Right cardiac atrium (tissue), 5 donors: ENCODE measurements at regions not wholly inside any gene's neighbourhood (a gene's known extent, or its start where the extent isn't known, plus 50 kb on each side); places are given as distances from the start of the nearest gene placed in this dataset.

Experiments used
- ATAC-seq, 2 donors: fragments of 200-7000 bp; cut with Tn5 transposase; one replicate each; pipeline versions ENCODE4 v1.8.0 to v1.9.1; 2020; ENCODE audit warnings: moderate library complexity in 2 of 2, mild to moderate bottlenecking in 1 of 2
- DNase-seq, 3 donors: peaks; one replicate each; pipeline ENCODE4 v3.0.0-alpha.2; 2020
- H3K27ac ChIP-seq: one replicate; pipeline ENCODE4 v1.5.1; 2013; ENCODE audit warnings: mild to moderate bottlenecking, low read length, control low read depth, moderate library complexity
- H3K27me3 ChIP-seq: one replicate; pipeline ENCODE4 v1.6.1; 2013; ENCODE audit not compliant: control insufficient read depth, insufficient read depth
- H3K4me1 ChIP-seq: one replicate; pipeline ENCODE4 v1.6.1; 2013; ENCODE audit warnings: low read length; ENCODE audit not compliant: control insufficient read depth, insufficient read depth
- H3K4me3 ChIP-seq: one replicate; pipeline ENCODE4 v1.5.1; 2013; ENCODE audit warnings: low read length, control low read depth
- H3K9me3 ChIP-seq: one replicate; pipeline ENCODE4 v1.6.1; 2013; ENCODE audit warnings: low read length; ENCODE audit not compliant: control insufficient read depth
- WGBS: extraction: QIAGEN DNeasy Blood & Tissue Kit; methylation state at CpG from one replicate; pipeline ENCODE4 v1.1.7; 2013; 5-methylcytosine and 5-hydroxymethylcytosine counted together
- intact Hi-C, 4 donors: fragments of 100-400 bp; cut with DNase I; formaldehyde crosslinking; loops; one replicate each; pipeline versions ENCODE4 v1.11.0 to v1.14.0; 2022 to 2023
- donor health status: healthy with polysubstance abuse.
- donor health status: DM: no; HTN: yes; CAD: no.
- donor health status: DM: no; HTN: no; CAD: no.
- donor health status: DM: no; HTN: yes; CAD: no; lungs with severe emphysema.
- donor health status: DM: yes; HTN: yes; CAD: no.

- intact Hi-C loops, result loop anchor here in 2 of 4 donors (5.0 to 10.0 kb wide), 3 partner anchors 93 to 137 kb away; partner anchors contain the start of gene ARF6 (in 1 of the 2)
- ATAC-seq, result peak; percentile 4 to 5
- peak in 2 of 3 donors; percentile 61 to 63 for DNase-seq
- WGBS, result 67% methylated on average over 23 of the region's 23 CpGs
- peak overlapping the region; percentile 82 for H3K27ac ChIP-seq
- no peaks in the 10 kb centered on the region for H3K9me3 ChIP-seq
- H3K27me3 ChIP-seq, result no peaks in the 10 kb centered on the region
- H3K4me3 ChIP-seq, result no peak overlapping the region
- peaks cover 5% of the 10 kb centered on the region for H3K4me1 ChIP-seq
These were observed 108.5 kb downstream of the ARF6 start for GRCh38 chr14:50001151-50001998.

GRCh38 chr14:50001999-50002925 lies 109.4 kb downstream of the ARF6 start:
- intact Hi-C loops, result loop anchor here in 2 of 4 donors (5.0 to 10.0 kb wide), 3 partner anchors 93 to 137 kb away; partner anchors contain the start of gene ARF6 (in 1 of the 2)
- peaks cover 5% of the 10 kb centered on the region for H3K4me1 ChIP-seq
- H3K27me3 ChIP-seq, result no peaks in the 10 kb centered on the region
- ATAC-seq, result no peak
- no peaks in the 10 kb centered on the region for H3K9me3 ChIP-seq
- H3K4me3 ChIP-seq, result no peak overlapping the region
- peak overlapping the region; percentile 56 for H3K27ac ChIP-seq
- WGBS, result 74% methylated on average over 10 of the region's 10 CpGs
- DNase-seq, result peak in 1 of 3 donors; percentile 64

GRCh38 chr14:50002926-50003212 lies 110.0 kb downstream of the ARF6 start:
- 25% methylated on average over 7 of the region's 7 CpGs for WGBS
- peak overlapping the region; percentile 45 for H3K4me3 ChIP-seq
- peak overlapping the region; percentile 56 for H3K27ac ChIP-seq
- DNase-seq (no peak), ATAC-seq (no peak)
- H3K27me3 ChIP-seq, result no peaks in the 10 kb centered on the region
- no peaks in the 10 kb centered on the region for H3K9me3 ChIP-seq
- H3K4me1 ChIP-seq, result peaks cover 5% of the 10 kb centered on the region
- intact Hi-C loops, result loop anchor here in 2 of 4 donors (5.0 to 10.0 kb wide), 3 partner anchors 92 to 138 kb away; partner anchors contain the start of gene ARF6 (in 1 of the 2)

- ATAC-seq, result peak; percentile 85
- intact Hi-C loops, result loop anchor here in 2 of 4 donors (5.0 to 10.0 kb wide), 3 partner anchors 91 to 139 kb away; partner anchors contain the start of gene ARF6 (in 1 of the 2)
- Histone ChIP-seq H3K9me3 (no peaks in the 10 kb centered on the region), H3K4me3 (peak overlapping the region; percentile 45), H3K27me3 (no peaks in the 10 kb centered on the region), H3K4me1 (peaks cover 5% of the 10 kb centered on the region), H3K27ac (peak overlapping the region; percentile 56)
- DNase-seq, result peak; percentile 90 to 96 (median 94)
- WGBS, result 7% methylated on average over 54 of the region's 54 CpGs
These were observed 110.5 kb downstream of the ARF6 start for GRCh38 chr14:50003213-50004021.

GRCh38 chr14:50006141-50006540 lies 110.2 kb downstream of the VCPKMT start:
- 94% methylated on average over 4 of the region's 4 CpGs for WGBS
- H3K27ac ChIP-seq, result no peak overlapping the region
- no peak for DNase-seq
- H3K27me3 ChIP-seq, result no peaks in the 10 kb centered on the region
- H3K9me3 ChIP-seq, result no peaks in the 10 kb centered on the region
- peaks cover 5% of the 10 kb centered on the region for H3K4me1 ChIP-seq
- no peak for ATAC-seq
- no peak overlapping the region for H3K4me3 ChIP-seq
- intact Hi-C loops, result loop anchor here in 2 of 4 donors (10.0 kb wide), 2 partner anchors 89 to 141 kb away; no protein-coding TSS in a partner anchor

GRCh38 chr14:50007123-50007903 lies 109.1 kb downstream of the VCPKMT start:
- H3K4me3 ChIP-seq, result no peak overlapping the region
- 55% methylated on average over 9 of the region's 9 CpGs for WGBS
- no peak for ATAC-seq
- peaks cover 2% of the 10 kb centered on the region for H3K4me1 ChIP-seq
- DNase-seq, result no peak
- no peaks in the 10 kb centered on the region for H3K27me3 ChIP-seq
- H3K9me3 ChIP-seq, result no peaks in the 10 kb centered on the region
- H3K27ac ChIP-seq, result no peak overlapping the region
- intact Hi-C loops, result loop anchor here in 2 of 4 donors (10.0 kb wide), 2 partner anchors 87 to 143 kb away; no protein-coding TSS in a partner anchor

- H3K27ac ChIP-seq, result no peak overlapping the region
- intact Hi-C loops, result loop anchor here in 2 of 4 donors (10.0 kb wide), 2 partner anchors 86 to 144 kb away; no protein-coding TSS in a partner anchor
- H3K4me3 ChIP-seq, result no peak overlapping the region
- no peak for ATAC-seq
- DNase-seq, result no peak
- H3K27me3 ChIP-seq, result no peaks in the 10 kb centered on the region
- H3K4me1 ChIP-seq, result no peaks in the 10 kb centered on the region
- WGBS, result 36% methylated on average over 2 of the region's 2 CpGs
- H3K9me3 ChIP-seq, result no peaks in the 10 kb centered on the region
These were observed 107.8 kb downstream of the VCPKMT start for GRCh38 chr14:50008562-50008961.

GRCh38 chr14:50008974-50009373 lies 107.4 kb downstream of the VCPKMT start:
- DNase-seq (no peak), ATAC-seq (no peak)
- Histone ChIP-seq H3K9me3 (no peaks in the 10 kb centered on the region), H3K4me3 (no peak overlapping the region), H3K27me3 (no peaks in the 10 kb centered on the region), H3K4me1 (no peaks in the 10 kb centered on the region), H3K27ac (no peak overlapping the region)
- 89% methylated on average over 8 of the region's 8 CpGs for WGBS
- intact Hi-C loops, result loop anchor here in 2 of 4 donors (10.0 kb wide), 2 partner anchors 86 to 144 kb away; no protein-coding TSS in a partner anchor

GRCh38 chr14:50010752-50011151 lies 105.6 kb downstream of the VCPKMT start:
- ATAC-seq, result no peak
- H3K27me3 ChIP-seq, result no peaks in the 10 kb centered on the region
- no peaks in the 10 kb centered on the region for H3K9me3 ChIP-seq
- H3K4me3 ChIP-seq, result no peak overlapping the region
- WGBS, result 68% methylated on average over 7 of the region's 7 CpGs
- no peaks in the 10 kb centered on the region for H3K4me1 ChIP-seq
- no peak overlapping the region for H3K27ac ChIP-seq
- intact Hi-C loops, result no loop called here
- DNase-seq, result no peak
